ENCODE measurements at regions not wholly inside any gene's neighbourhood (a gene's known extent, or its start where the extent isn't known, plus 50 kb on each side); places are given as distances from the start of the nearest gene placed in this dataset.
"Not testable (repeated sequence)": the region's sequence is repeated elsewhere in the genome, so short reads cannot be mapped to it uniquely, and the experiment has no call there.

DNA sequence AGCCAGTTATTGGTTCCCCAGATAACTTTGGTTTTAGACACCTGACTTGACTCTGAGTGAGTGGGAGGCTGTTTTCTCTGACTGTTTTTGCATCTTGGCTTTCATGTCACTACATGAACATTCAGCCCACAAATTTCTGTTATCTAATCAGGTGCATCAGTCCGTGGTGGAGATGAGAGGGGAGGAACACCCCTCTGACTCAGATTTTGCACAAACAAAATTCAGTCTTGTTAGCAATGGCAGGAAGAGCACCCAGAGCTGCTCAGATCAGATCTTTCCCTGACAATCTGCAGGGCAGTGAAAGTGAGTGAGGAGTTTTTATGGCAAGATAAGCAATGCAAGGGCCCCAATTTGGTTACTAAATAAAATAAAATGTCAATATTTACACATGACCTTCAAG is 307.2 kb upstream of the NOTCH2NLA start:
- H3K4me3 ChIP-seq (replicated peaks in 1 of 3; ENCODE audit: low read depth in 2 of 3, low read length in 3 of 3) = not testable (repeated sequence)
- WGBS (ENCODE audit: insufficient coverage) = no CpG with 5 or more reads among the region's 1 CpG

DNA sequence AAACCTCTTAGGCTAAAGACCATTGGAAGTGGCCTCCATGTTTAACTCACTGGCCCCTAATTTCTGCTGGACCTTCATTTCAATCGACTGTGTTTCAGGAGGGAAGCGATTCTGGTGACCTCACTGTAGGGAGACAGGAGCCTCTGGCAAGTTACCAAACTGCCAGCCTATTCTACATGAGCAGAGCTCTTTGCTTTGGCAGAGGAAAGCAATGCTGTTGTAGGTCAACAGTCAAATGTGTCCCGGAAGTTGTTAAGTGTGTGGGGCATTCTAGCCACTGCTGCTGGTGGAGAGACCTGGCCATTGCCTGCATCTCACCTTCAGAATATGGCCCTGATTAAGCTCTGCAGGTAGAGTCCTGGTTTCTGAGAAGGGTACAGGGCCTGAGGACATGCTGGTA is 306.8 kb upstream of the NOTCH2NLA start:
- H3K4me3 Mint-ChIP-seq; H3K9me3 ChIP-seq (replicated peaks in 1 of 2; ENCODE audit: control insufficient read depth in 1 of 2, insufficient read depth in 1 of 2, low read length in 2 of 2); intact Hi-C loops (cut with micrococcal nuclease); H3K27ac ChIP-seq (ENCODE audit: low read depth in 1 of 2, low read length in 2 of 2); H4K20me1 ChIP-seq (ENCODE audit: insufficient read depth, low read length); H3K27me3 ChIP-seq (ENCODE audit: control insufficient read depth in 2 of 2, insufficient read depth in 2 of 2, low read length in 2 of 2); H3K4me1 ChIP-seq (ENCODE audit: control insufficient read depth in 1 of 2, insufficient read depth in 2 of 2, low read length in 2 of 2); H3K4me1 Mint-ChIP-seq; DNase-seq; H3K9me3 Mint-ChIP-seq; H3K27ac Mint-ChIP-seq; H3K4me3 ChIP-seq (replicated peaks in 1 of 3; ENCODE audit: low read depth in 2 of 3, low read length in 3 of 3); H3K27me3 Mint-ChIP-seq (ENCODE audit: low read depth in 3 of 3); H3K36me3 Mint-ChIP-seq; H3K79me2 ChIP-seq (ENCODE audit: insufficient read depth, low read length); H3K4me2 ChIP-seq (replicated peaks; ENCODE audit: extremely low read depth, low read length, poor library complexity, severe bottlenecking); H3K36me3 ChIP-seq (replicated peaks in 1 of 2; ENCODE audit: control insufficient read depth in 1 of 2, insufficient read depth in 2 of 2, low read length in 2 of 2); H2AFZ ChIP-seq (ENCODE audit: insufficient read depth, low read depth, low read length, poor library complexity, severe bottlenecking); H3K9ac ChIP-seq (ENCODE audit: insufficient read depth, low read length, poor library complexity, severe bottlenecking): not testable (repeated sequence)
- no CpG with 5 or more reads among the region's 3 CpGs for WGBS (ENCODE audit: insufficient coverage)

More for the DNA sequence above, 307.2 kb upstream of the NOTCH2NLA start:
- H3K36me3 Mint-ChIP-seq; H3K79me2 ChIP-seq (ENCODE audit: insufficient read depth, low read length); H3K27ac Mint-ChIP-seq; H3K9me3 ChIP-seq (replicated peaks in 1 of 2; ENCODE audit: control insufficient read depth in 1 of 2, insufficient read depth in 1 of 2, low read length in 2 of 2); H3K4me1 ChIP-seq (ENCODE audit: control insufficient read depth in 1 of 2, insufficient read depth in 2 of 2, low read length in 2 of 2); H3K36me3 ChIP-seq (replicated peaks in 1 of 2; ENCODE audit: control insufficient read depth in 1 of 2, insufficient read depth in 2 of 2, low read length in 2 of 2); H2AFZ ChIP-seq (ENCODE audit: insufficient read depth, low read depth, low read length, poor library complexity, severe bottlenecking); H4K20me1 ChIP-seq (ENCODE audit: insufficient read depth, low read length); H3K4me2 ChIP-seq (replicated peaks; ENCODE audit: extremely low read depth, low read length, poor library complexity, severe bottlenecking); H3K4me1 Mint-ChIP-seq; H3K27ac ChIP-seq (ENCODE audit: low read depth in 1 of 2, low read length in 2 of 2); H3K9ac ChIP-seq (ENCODE audit: insufficient read depth, low read length, poor library complexity, severe bottlenecking); H3K4me3 Mint-ChIP-seq; DNase-seq; H3K27me3 Mint-ChIP-seq (ENCODE audit: low read depth in 3 of 3); H3K27me3 ChIP-seq (ENCODE audit: control insufficient read depth in 2 of 2, insufficient read depth in 2 of 2, low read length in 2 of 2); intact Hi-C loops (cut with micrococcal nuclease); H3K9me3 Mint-ChIP-seq: not testable (repeated sequence)

DNA sequence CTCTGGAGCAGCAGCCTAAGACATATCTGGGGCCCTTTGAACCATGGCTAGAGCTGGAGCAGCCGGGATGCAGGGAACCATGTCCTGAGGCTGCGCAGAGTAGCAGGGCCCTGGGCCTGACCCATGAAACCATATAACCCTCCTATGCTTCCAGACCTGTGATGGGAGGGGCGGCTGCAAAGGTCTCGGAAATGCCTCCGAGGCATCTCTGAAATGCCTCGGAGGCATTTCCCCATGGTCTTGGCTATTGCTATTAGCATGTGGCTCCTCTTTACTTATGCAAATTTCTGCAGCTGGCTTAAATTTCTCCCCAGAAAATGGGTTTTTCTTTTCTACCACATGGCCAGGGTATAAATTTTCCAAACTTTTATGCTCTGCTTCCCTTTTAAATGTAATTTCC is 302.1 kb upstream of the NOTCH2NLA start:
- H3K27me3 ChIP-seq (ENCODE audit: control insufficient read depth in 2 of 2, insufficient read depth in 2 of 2, low read length in 2 of 2); H3K79me2 ChIP-seq (ENCODE audit: insufficient read depth, low read length); H3K4me1 Mint-ChIP-seq; H3K4me1 ChIP-seq (ENCODE audit: control insufficient read depth in 1 of 2, insufficient read depth in 2 of 2, low read length in 2 of 2); H2AFZ ChIP-seq (ENCODE audit: insufficient read depth, low read depth, low read length, poor library complexity, severe bottlenecking); H3K27ac ChIP-seq (ENCODE audit: low read depth in 1 of 2, low read length in 2 of 2); H3K9me3 ChIP-seq (replicated peaks in 1 of 2; ENCODE audit: control insufficient read depth in 1 of 2, insufficient read depth in 1 of 2, low read length in 2 of 2); H3K27ac Mint-ChIP-seq; H3K4me2 ChIP-seq (replicated peaks; ENCODE audit: extremely low read depth, low read length, poor library complexity, severe bottlenecking); intact Hi-C loops (cut with micrococcal nuclease); H3K27me3 Mint-ChIP-seq (ENCODE audit: low read depth in 3 of 3); DNase-seq; H3K36me3 ChIP-seq (replicated peaks in 1 of 2; ENCODE audit: control insufficient read depth in 1 of 2, insufficient read depth in 2 of 2, low read length in 2 of 2); H3K4me3 Mint-ChIP-seq; H3K4me3 ChIP-seq (replicated peaks in 1 of 3; ENCODE audit: low read depth in 2 of 3, low read length in 3 of 3); H3K9me3 Mint-ChIP-seq; H4K20me1 ChIP-seq (ENCODE audit: insufficient read depth, low read length); H3K36me3 Mint-ChIP-seq; H3K9ac ChIP-seq (ENCODE audit: insufficient read depth, low read length, poor library complexity, severe bottlenecking): not testable (repeated sequence)
- no CpG with 5 or more reads among the region's 6 CpGs for WGBS (ENCODE audit: insufficient coverage)

DNA sequence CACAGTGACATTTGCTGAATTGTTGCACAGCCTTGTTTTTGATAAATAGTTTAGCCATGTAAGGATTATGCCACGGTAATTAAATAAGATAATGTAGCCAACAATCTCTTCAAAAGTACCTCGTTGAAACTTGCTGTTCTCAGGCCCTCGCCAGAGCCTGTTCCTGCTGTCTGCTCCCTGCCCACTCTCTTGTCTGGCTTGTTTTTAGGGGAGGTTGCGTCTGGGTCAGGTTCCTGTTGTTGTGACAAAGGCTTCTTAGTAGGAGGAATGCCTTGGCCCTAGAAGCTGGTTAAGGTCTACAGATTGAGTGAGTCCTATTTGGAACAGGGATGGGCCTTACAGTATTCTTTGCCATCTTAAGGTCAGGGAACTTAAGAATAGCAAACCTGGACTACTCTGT is 294.0 kb upstream of the NOTCH2NLA start:
- H3K36me3 Mint-ChIP-seq; H3K27ac Mint-ChIP-seq; H3K27me3 Mint-ChIP-seq (ENCODE audit: low read depth in 3 of 3); H3K36me3 ChIP-seq (replicated peaks in 1 of 2; ENCODE audit: control insufficient read depth in 1 of 2, insufficient read depth in 2 of 2, low read length in 2 of 2); H2AFZ ChIP-seq (ENCODE audit: insufficient read depth, low read depth, low read length, poor library complexity, severe bottlenecking); DNase-seq; intact Hi-C loops (cut with micrococcal nuclease); H3K4me1 ChIP-seq (ENCODE audit: control insufficient read depth in 1 of 2, insufficient read depth in 2 of 2, low read length in 2 of 2); H3K79me2 ChIP-seq (ENCODE audit: insufficient read depth, low read length); H3K4me1 Mint-ChIP-seq; H3K4me3 Mint-ChIP-seq; H3K4me2 ChIP-seq (replicated peaks; ENCODE audit: extremely low read depth, low read length, poor library complexity, severe bottlenecking); H4K20me1 ChIP-seq (ENCODE audit: insufficient read depth, low read length); H3K27me3 ChIP-seq (ENCODE audit: control insufficient read depth in 2 of 2, insufficient read depth in 2 of 2, low read length in 2 of 2); H3K9me3 ChIP-seq (replicated peaks in 1 of 2; ENCODE audit: control insufficient read depth in 1 of 2, insufficient read depth in 1 of 2, low read length in 2 of 2); H3K9ac ChIP-seq (ENCODE audit: insufficient read depth, low read length, poor library complexity, severe bottlenecking); H3K27ac ChIP-seq (ENCODE audit: low read depth in 1 of 2, low read length in 2 of 2); H3K4me3 ChIP-seq (replicated peaks in 1 of 3; ENCODE audit: low read depth in 2 of 3, low read length in 3 of 3); H3K9me3 Mint-ChIP-seq: not testable (repeated sequence)
- WGBS (ENCODE audit: insufficient coverage) = no CpG with 5 or more reads among the region's 4 CpGs
